ENCODE measurements at regions not wholly inside any gene's neighbourhood (a gene's known extent, or its start where the extent isn't known, plus 50 kb on each side); places are given as distances from the start of the nearest gene placed in this dataset.

- TF ChIP-seq CTCF (conservative IDR thresholded peaks at IDR 0.05) (no peak), ZFX (IDR thresholded peaks at IDR 0.05) (no peak)
These were observed 241.8 kb downstream of the TTLL7 start for GRCh38 chr1:83756984-83757717.

All from C4-2B (cell line).